SHP77 treated with DMSO at 0.1 percent for 48 hours (cell line): ENCODE measurements at regions not wholly inside any gene's neighbourhood (a gene's known extent, or its start where the extent isn't known, plus 50 kb on each side); places are given as distances from the start of the nearest gene placed in this dataset.
"Not testable (repeated sequence)": the region's sequence is repeated elsewhere in the genome, so short reads cannot be mapped to it uniquely, and the experiment has no call there.

Source experiments
- DNase-seq: peaks from one replicate; lab custom pipeline; 2025; lab: John Stamatoyannopoulos, UW

- DNase-seq = no peak
Measured at GRCh38 chr20:41784209-41784958, 166.2 kb upstream of the CHD6 start.

GRCh38 chr20:41783423-41784208 lies 165.4 kb upstream of the CHD6 start:
- no peak for DNase-seq

DNA sequence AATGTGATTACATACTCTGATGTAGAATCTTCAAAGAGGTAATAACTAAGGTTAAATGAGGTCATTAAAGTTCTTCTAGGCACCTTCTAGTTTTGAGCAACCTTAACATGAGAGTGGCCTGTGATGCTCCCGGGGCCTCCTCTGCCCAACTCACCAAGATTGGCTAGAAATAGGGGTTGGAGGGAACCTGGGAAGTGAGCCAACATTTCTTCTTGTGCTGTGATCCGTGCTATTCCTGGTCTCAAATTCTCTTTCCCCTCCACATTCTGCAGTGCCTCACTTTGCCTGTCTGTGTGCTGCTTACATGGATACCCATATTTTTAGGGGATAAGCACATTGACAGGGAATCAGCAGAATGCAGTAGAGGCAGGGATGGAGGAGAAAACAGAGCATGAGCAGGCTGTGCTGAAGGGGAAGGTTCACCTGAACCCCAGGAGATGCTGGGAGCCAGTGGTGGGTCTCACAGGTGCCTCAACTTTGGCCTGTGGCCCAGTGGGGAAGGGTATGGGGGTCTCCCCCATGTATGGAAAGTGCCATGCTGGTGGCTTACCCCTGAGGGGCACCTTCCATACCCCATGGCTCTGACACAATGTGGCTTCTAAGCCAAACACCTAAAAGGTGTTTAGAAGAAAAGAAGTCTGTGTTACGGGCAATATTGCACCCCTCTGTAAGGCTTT lies 164.7 kb upstream of the CHD6 start:
- DNase-seq = no peak

- no peak for DNase-seq
Measured at GRCh38 chr20:41782255-41782654, 164.1 kb upstream of the CHD6 start.

DNA sequence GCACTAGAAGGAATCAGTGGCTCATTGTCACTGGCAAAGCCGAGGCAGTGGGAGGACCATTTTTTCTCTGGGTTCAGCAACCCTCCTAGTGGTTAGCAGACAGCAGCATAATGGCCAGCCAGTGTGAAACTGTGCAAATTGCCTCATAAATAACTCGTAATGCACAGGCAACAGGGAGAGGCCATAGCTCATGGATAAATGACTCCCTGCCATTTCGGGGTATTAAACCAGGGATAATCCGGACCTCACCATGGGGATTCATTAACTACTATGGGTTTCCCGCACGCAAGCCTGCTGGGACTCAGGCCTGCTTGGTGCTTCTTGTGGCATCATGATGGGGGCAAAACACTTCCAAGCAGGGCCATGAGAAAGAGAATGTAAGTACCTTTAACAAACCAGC lies 158.2 kb upstream of the CHD6 start:
- no peak for DNase-seq

- no peak for DNase-seq
Measured at GRCh38 chr20:41774291-41774690, 156.1 kb upstream of the CHD6 start.

GRCh38 chr20:41770965-41771364 lies 152.8 kb upstream of the CHD6 start:
- no peak for DNase-seq

DNA sequence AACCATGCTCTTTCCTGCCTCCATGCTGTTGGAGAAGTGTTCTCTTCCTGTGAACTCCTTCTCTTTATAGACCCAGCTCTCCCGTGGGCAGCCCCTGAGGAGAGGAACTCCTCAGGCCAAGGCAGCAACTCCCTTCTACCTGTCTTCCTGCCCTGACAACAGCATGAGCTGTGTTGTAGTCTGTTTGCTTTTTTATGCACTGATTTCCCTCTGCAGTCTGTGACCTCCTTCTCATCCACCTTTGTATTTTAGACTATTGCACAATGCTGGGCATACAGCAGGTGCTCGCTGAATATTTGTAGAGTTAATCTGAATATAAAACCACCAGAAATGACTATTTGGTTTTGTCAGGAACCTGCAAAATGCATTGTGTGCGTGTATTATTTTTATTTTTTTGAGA lies 152.2 kb upstream of the CHD6 start:
- no peak for DNase-seq

GRCh38 chr20:41769592-41770018 lies 151.4 kb upstream of the CHD6 start:
- no peak for DNase-seq

DNA sequence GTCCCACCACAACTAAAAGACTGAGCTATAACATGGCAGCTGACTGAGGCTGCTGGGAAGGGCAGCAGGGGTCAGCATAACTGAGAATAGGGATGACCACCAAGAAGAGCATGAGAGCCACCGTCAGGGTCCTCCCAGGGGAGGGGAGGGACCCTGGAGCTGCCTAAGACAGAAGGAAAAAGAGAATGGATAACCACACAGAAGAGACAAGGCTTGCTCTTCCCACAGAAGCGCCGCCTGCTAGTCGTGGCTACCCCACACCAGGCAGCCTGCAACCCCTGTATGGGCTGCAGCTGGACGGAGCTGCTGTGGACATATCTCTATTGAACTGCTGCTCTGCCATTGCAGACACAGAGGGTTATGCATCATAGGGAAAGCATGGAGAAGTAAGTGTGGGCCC lies 132.0 kb upstream of the CHD6 start:
- DNase-seq = no peak

GRCh38 chr20:41748756-41749582 lies 130.8 kb upstream of the CHD6 start:
- DNase-seq = no peak

DNA sequence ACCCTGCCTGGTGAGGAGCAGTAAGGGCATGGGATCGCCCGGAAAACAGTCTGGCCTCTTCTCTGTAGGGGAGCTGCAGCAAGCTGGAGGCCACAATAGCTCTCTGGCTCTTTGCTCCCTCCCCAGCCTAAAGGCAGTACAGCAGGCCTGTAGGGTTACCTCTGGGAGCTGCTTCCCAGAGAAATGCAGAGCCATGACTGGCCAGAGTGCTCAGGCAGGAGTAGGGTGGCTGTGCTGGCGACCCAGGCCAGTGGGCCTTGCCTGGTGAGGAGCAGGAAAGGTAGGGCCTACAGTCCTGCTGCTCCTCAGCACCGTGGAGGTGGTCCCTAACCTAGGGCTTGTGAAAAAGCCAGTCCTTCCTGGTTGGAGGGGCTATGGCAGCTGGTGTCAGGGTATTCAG lies 129.9 kb upstream of the CHD6 start:
- no peak for DNase-seq

- DNase-seq = no peak
Measured at GRCh38 chr20:41747226-41747625, 129.0 kb upstream of the CHD6 start.

DNA sequence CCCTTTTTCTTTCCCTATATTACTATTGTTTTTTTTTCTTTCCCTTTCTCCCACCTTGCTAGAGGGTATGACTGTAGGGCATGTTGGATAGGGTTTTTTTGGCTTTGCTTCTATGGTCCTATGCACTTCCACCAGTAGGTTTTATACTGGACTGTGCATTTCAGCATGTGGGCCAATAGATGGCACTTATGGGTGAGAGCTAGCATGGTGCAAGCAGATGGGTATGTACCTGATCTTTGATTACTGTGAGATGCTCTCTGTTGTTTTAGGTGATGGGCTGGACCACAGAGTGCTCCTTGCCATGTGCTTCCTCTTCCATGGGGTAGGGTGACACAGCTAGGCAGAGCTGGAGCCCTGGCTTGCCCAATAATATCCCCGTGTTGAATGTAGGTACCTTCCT lies 128.5 kb upstream of the CHD6 start:
- DNase-seq = no peak

DNA sequence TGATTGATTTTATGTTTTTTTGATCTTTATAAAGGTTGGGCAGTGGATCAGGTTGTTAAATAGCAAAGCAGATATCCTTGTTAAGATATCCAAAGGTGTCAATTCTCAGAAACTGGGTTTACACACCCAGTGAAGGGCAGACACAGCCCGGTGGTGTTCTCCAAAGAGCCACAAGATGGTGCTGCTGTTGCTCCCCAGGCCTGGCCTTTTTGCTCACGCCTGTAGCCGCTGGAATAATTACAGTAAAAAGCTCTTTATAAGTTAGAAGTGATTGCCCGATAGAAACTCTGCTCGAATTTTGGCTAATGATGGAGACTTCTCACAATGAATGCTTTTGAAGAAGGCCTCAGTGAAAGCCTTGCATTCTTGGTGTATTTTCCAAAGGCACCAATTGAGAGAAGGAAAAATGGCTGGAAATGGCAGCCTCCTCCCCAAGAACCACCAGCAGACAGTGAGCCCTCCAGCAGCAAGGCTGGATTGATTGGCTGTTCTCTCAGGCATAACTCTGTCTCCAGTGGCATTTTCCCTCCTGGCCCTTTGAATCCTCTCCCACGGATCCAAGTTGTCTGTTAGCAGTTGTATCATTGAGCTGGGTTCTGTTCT lies 120.5 kb upstream of the CHD6 start:
- no peak for DNase-seq

GRCh38 chr20:41735949-41736348 lies 117.8 kb upstream of the CHD6 start:
- no peak for DNase-seq

- DNase-seq = no peak
Measured at GRCh38 chr20:41734506-41734945, 116.3 kb upstream of the CHD6 start.

GRCh38 chr20:41733151-41733550 lies 115.0 kb upstream of the CHD6 start:
- DNase-seq = no peak

DNA sequence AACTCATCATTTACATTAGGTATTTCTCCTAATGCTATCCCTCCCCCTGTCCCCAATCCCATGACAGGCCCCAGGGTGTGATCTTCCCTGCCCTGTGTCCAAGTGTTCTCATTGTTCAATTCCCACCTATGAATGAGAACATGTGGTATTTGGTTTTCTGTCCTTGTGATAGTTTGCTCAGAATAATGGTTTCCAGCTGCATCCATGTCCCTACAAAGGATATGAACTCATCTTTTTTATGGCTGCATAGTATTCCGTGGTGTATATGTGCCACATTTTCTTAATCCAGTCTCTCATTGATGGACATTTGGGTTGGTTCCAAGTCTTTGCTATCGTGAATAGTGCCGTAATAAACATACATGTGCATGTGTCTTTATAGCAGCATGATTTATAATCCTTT lies 113.0 kb upstream of the CHD6 start:
- not testable (repeated sequence) for DNase-seq

GRCh38 chr20:41727681-41728080 lies 109.5 kb upstream of the CHD6 start:
- DNase-seq = not testable (repeated sequence)

GRCh38 chr20:41726727-41727126 lies 108.5 kb upstream of the CHD6 start:
- no peak for DNase-seq

GRCh38 chr20:41719151-41719550 lies 101.0 kb upstream of the CHD6 start:
- no peak for DNase-seq
